Endothelial cell of umbilical vein (primary cell): ENCODE measurements at regions not wholly inside any gene's neighbourhood (a gene's known extent, or its start where the extent isn't known, plus 50 kb on each side); places are given as distances from the start of the nearest gene placed in this dataset.

ENCODE experiments used
- BruUV-seq: library from RNA; stranded (reverse); fragments of 400-500 nt; replicated peaks from 2 replicates; lab custom pipeline; 2021; lab: Mats Ljungman, UMichigan
- CTCF ChIA-PET: fragments of 300-600, 350-600 bp; sonication (Branson Sonifier 250); formaldehyde crosslinking; loops from one replicate; lab custom pipeline; 2021; ENCODE audit warnings: antibody characterized with exemption, inconsistent platforms; lab: Charles Lee
- POLR2A ChIA-PET: fragments of 300-600, 350-600 bp; sonication (Branson Sonifier 250); formaldehyde crosslinking; loops from one replicate; lab custom pipeline; 2021; ENCODE audit warnings: antibody characterized with exemption, inconsistent platforms; lab: Charles Lee
- DNase-seq: peaks from one replicate; pipeline ENCODE4 v3.0.0-alpha.2; 2011; ENCODE audit warnings: low read depth, low spot score
- FAIRE-seq: peaks from 2 replicates; lab custom pipeline; 2011; peaks lifted over from hg19 to GRCh38; lab: Jason Lieb, UNC
- H2AFZ ChIP-seq: 2 replicates; pipeline ENCODE4 v1.6.0; 2012; ENCODE audit warnings: low read depth, low read length, control low read depth, inconsistent platforms
- H3K27ac ChIP-seq: 2 replicates; pipeline ENCODE4 v1.5.1; 2011; ENCODE audit warnings: low read depth, mild to moderate bottlenecking, control low read depth, low read length, moderate library complexity; ENCODE audit not compliant: insufficient read depth
- H3K27me3 ChIP-seq, 2 experiments: 2 replicates each; pipeline versions ENCODE4 v1.6.0 to v1.6.1; 2011; ENCODE audit warnings: low read length in 2 of 2, mixed read lengths in 1 of 2; ENCODE audit not compliant: control insufficient read depth in 2 of 2, insufficient read depth in 2 of 2
- H3K36me3 ChIP-seq, 2 experiments: 2 replicates in 1 of 2; 3 replicates in 1 of 2; pipeline ENCODE4 v1.5.1; 2011; ENCODE audit warnings: low read length in 2 of 2, mild to moderate bottlenecking in 1 of 2, moderate library complexity in 1 of 2; ENCODE audit not compliant: control insufficient read depth in 2 of 2, insufficient read depth in 2 of 2; ENCODE audit errors: extremely low read depth in 1 of 2
- H3K4me1 ChIP-seq: 3 replicates; pipeline ENCODE4 v1.5.1; 2011; ENCODE audit warnings: mild to moderate bottlenecking, low read length; ENCODE audit not compliant: control insufficient read depth, insufficient read depth; ENCODE audit errors: extremely low read depth
- H3K4me2 ChIP-seq: 2 replicates; pipeline ENCODE4 v1.6.1; 2011; ENCODE audit warnings: low read length, control low read depth, mixed read lengths; ENCODE audit not compliant: insufficient read depth
- H3K4me3 ChIP-seq, 3 experiments: fragments of 200-600 bp in 1 of 3; sonication (generic), shearing (Covaris generic) in 1 of 3; replicated peaks in 1 of 3; 2 replicates each; pipeline ENCODE4 v1.5.1; 2011 to 2016; ENCODE audit warnings: control low read depth in 3 of 3, low read length in 3 of 3, mild to moderate bottlenecking in 2 of 3, inconsistent platforms in 1 of 3, low read depth in 1 of 3, moderate library complexity in 1 of 3; ENCODE audit not compliant: insufficient read depth in 1 of 3
- H3K79me2 ChIP-seq: 2 replicates; pipeline ENCODE4 v1.6.0; 2012; ENCODE audit warnings: low read length, inconsistent platforms; ENCODE audit not compliant: control insufficient read depth, insufficient read depth
- H3K9ac ChIP-seq: replicated peaks from 2 replicates; pipeline ENCODE3; 2011; ENCODE audit warnings: low read length, control low read depth; ENCODE audit not compliant: insufficient read depth; ENCODE audit errors: extremely low read depth
- H3K9me1 ChIP-seq: replicated peaks from 3 replicates; pipeline ENCODE4 v1.6.0; 2011; ENCODE audit warnings: mild to moderate bottlenecking, low read length; ENCODE audit not compliant: control insufficient read depth, insufficient read depth; ENCODE audit errors: extremely low read depth
- H3K9me3 ChIP-seq: replicated peaks from 2 replicates; pipeline ENCODE4 v1.5.1; 2012; ENCODE audit warnings: low read length, inconsistent platforms; ENCODE audit not compliant: control insufficient read depth, insufficient read depth
- H4K20me1 ChIP-seq: replicated peaks from 2 replicates; pipeline ENCODE3; 2011; ENCODE audit warnings: mild to moderate bottlenecking, low read length; ENCODE audit not compliant: control insufficient read depth, insufficient read depth; ENCODE audit errors: extremely low read depth
- CTCF ChIP-seq, 2 donors: IDR thresholded peaks; 1 replicate in 1 of 2; 2 replicates in 1 of 2; pipeline ENCODE4 v1.5.1; 2011; ENCODE audit warnings: low read length in 2 of 2, mild to moderate bottlenecking in 2 of 2, moderate library complexity in 2 of 2, control low read depth in 1 of 2, inconsistent platforms in 1 of 2, low read depth in 1 of 2; ENCODE audit not compliant: insufficient read depth in 1 of 2; ENCODE audit errors: extremely low read depth in 1 of 2
- EZH2 ChIP-seq: IDR thresholded peaks from 2 replicates; pipeline ENCODE4 v1.6.1; 2012; ENCODE audit warnings: borderline replicate concordance, low read depth, mild to moderate bottlenecking, moderate library complexity, low read length, inconsistent platforms; ENCODE audit not compliant: severe bottlenecking
- FOS ChIP-seq: IDR thresholded peaks from 2 replicates; pipeline ENCODE4 v1.6.1; 2011; ENCODE audit warnings: mild to moderate bottlenecking, low read length, moderate library complexity, borderline replicate concordance; ENCODE audit not compliant: insufficient read depth
- GATA2 ChIP-seq: IDR thresholded peaks from 2 replicates; pipeline ENCODE4 v1.7.0; 2011; ENCODE audit warnings: low read depth, mild to moderate bottlenecking, moderate library complexity, mixed read lengths, low read length; ENCODE audit not compliant: insufficient read length, insufficient read depth
- JUN ChIP-seq: IDR thresholded peaks from 2 replicates; pipeline ENCODE4 v1.6.1; 2011; ENCODE audit warnings: borderline replicate concordance, low read depth; ENCODE audit not compliant: insufficient read length, insufficient read depth
- MAX ChIP-seq: IDR thresholded peaks from 2 replicates; pipeline ENCODE4 v1.6.1; 2011; ENCODE audit not compliant: insufficient read depth, insufficient read length
- MYC ChIP-seq: IDR thresholded peaks from one replicate; pipeline ENCODE4 v1.6.1; 2011; ENCODE audit warnings: mild to moderate bottlenecking, low read depth, low read length
- POLR2A ChIP-seq: IDR thresholded peaks from 2 replicates; pipeline ENCODE4 v1.6.1; 2012; ENCODE audit warnings: low read depth, mild to moderate bottlenecking, control low read depth, low read length
- POLR2AphosphoS5 ChIP-seq: IDR thresholded peaks from 2 replicates; pipeline ENCODE4 v1.6.1; 2012; ENCODE audit warnings: low read depth, mild to moderate bottlenecking, control low read depth, low read length, moderate library complexity; ENCODE audit not compliant: insufficient read depth
- dilution Hi-C: fragments of 300-500 bp; cut with MboI; formaldehyde crosslinking; loops from one replicate; pipeline ENCODE4 v1.15.0; 2019; ENCODE audit warnings: low sequenced_read_pairs; ENCODE audit not compliant: extremely low pct_ligation_motif_present
- intact Hi-C: fragments of 100-400 bp; cut with micrococcal nuclease; formaldehyde crosslinking; loops from one replicate; pipeline ENCODE4 v1.10.0; 2022

GRCh38 chr1:5725855-5726585 is 266.2 kb downstream of the NPHP4 start:
- dilution Hi-C loops (no loop called here), intact Hi-C loops (no loop called here)
- CTCF ChIA-PET = no interaction called here
- FAIRE-seq = no peak
- H3K27ac ChIP-seq = no peak overlapping the region
- no peak overlapping the region for H3K9ac ChIP-seq
- no peak for DNase-seq
- H3K27me3 ChIP-seq = no peaks in the 10 kb centered on the region
- no peak overlapping the region for H3K4me3 ChIP-seq
- no peak overlapping the region for H3K4me2 ChIP-seq
- no TSS peak for BruUV-seq
- H3K79me2 ChIP-seq = no peaks in the 10 kb centered on the region
- TF ChIP-seq EZH2 = no peak
- no peak for TF ChIP-seq CTCF (IDR thresholded peaks at IDR 0.05; ENCODE audit: extremely low read depth in 1 of 2, insufficient read depth in 1 of 2, low read depth in 1 of 2, low read length in 2 of 2)
- no peak for TF ChIP-seq POLR2A
- H3K9me1 ChIP-seq = no peaks in the 10 kb centered on the region
- no peaks in the 10 kb centered on the region for H4K20me1 ChIP-seq
- H3K9me3 ChIP-seq = peaks cover 5% of the 10 kb centered on the region
- POLR2A ChIA-PET = no interaction called here
- no peak overlapping the region for H2AFZ ChIP-seq
- no peaks in the 10 kb centered on the region for H3K36me3 ChIP-seq
- no peaks in the 10 kb centered on the region for H3K4me1 ChIP-seq

GRCh38 chr1:5725406-5725805 is 266.8 kb downstream of the NPHP4 start:
- Histone ChIP-seq H3K9me3 (peaks cover 7% of the 10 kb centered on the region), H4K20me1 (no peaks in the 10 kb centered on the region), H3K4me2 (no peak overlapping the region), H3K27me3 (no peaks in the 10 kb centered on the region), H3K36me3 (no peaks in the 10 kb centered on the region), H3K9ac (no peak overlapping the region), H2AFZ (no peak overlapping the region), H3K27ac (no peak overlapping the region), H3K4me1 (no peaks in the 10 kb centered on the region), H3K9me1 (no peaks in the 10 kb centered on the region), H3K4me3 (no peak overlapping the region), H3K79me2 (no peaks in the 10 kb centered on the region)
- dilution Hi-C loops = no loop called here
- TF ChIP-seq JUN (no peak), MAX (no peak), POLR2AphosphoS5 (no peak), GATA2 (no peak), FOS (no peak), CTCF (IDR thresholded peaks at IDR 0.05; ENCODE audit: extremely low read depth in 1 of 2, insufficient read depth in 1 of 2, low read depth in 1 of 2, low read length in 2 of 2) (no peak), POLR2A (no peak), EZH2 (no peak), MYC (no peak)
- FAIRE-seq = no peak
- DNase-seq = no peak
- intact Hi-C loops = no loop called here
- BruUV-seq = no TSS peak
- POLR2A ChIA-PET = no interaction called here
- CTCF ChIA-PET = no interaction called here
